ENCODE measurements at regions not wholly inside any gene's neighbourhood (a gene's known extent, or its start where the extent isn't known, plus 50 kb on each side); places are given as distances from the start of the nearest gene placed in this dataset.
"Not testable (repeated sequence)": the region's sequence is repeated elsewhere in the genome, so short reads cannot be mapped to it uniquely, and the experiment has no call there.

- no peak for DNase-seq
These were observed 1362.8 kb upstream of the SEL1L start for GRCh38 chr14:82896476-82896875.

GRCh38 chr14:82897469-82898308 lies 1364.0 kb upstream of the SEL1L start:
- DNase-seq = no peak

- DNase-seq = no peak
These were observed 1372.1 kb upstream of the SEL1L start for GRCh38 chr14:82905762-82906161.

GRCh38 chr14:82911930-82912329 lies 1378.3 kb upstream of the SEL1L start:
- DNase-seq = peak in 5 of 58 donors; percentile 0 to 14 (median 8)

- no peak for DNase-seq
These were observed 1379.7 kb upstream of the SEL1L start for GRCh38 chr14:82913396-82913795.

GRCh38 chr14:82915381-82915780 lies 1381.7 kb upstream of the SEL1L start:
- no peak for DNase-seq

- no peak for DNase-seq
These were observed 1402.0 kb upstream of the SEL1L start for GRCh38 chr14:82935691-82936090.

- no peak for DNase-seq
These were observed 1417.5 kb upstream of the SEL1L start for GRCh38 chr14:82951171-82951570.

- no peak for DNase-seq
These were observed 1430.1 kb upstream of the SEL1L start for GRCh38 chr14:82963756-82964155.

- no peak for DNase-seq
These were observed 1454.0 kb upstream of the SEL1L start for GRCh38 chr14:82987502-82988124.

GRCh38 chr14:82994547-82994946 lies 1460.9 kb upstream of the SEL1L start:
- DNase-seq = not testable (repeated sequence)

- DNase-seq = no peak
These were observed 1466.1 kb upstream of the SEL1L start for GRCh38 chr14:82999802-83000201.

- no peak for DNase-seq
These were observed 1470.9 kb upstream of the SEL1L start for GRCh38 chr14:83004456-83005006.

GRCh38 chr14:83006121-83006670 lies 1472.5 kb upstream of the SEL1L start:
- DNase-seq = no peak

GRCh38 chr14:83007052-83007451 lies 1473.4 kb upstream of the SEL1L start:
- DNase-seq = not testable (repeated sequence)

- no peak for DNase-seq
These were observed 1474.1 kb upstream of the SEL1L start for GRCh38 chr14:83007641-83008225.

GRCh38 chr14:83017296-83017695 lies 1483.6 kb upstream of the SEL1L start:
- no peak for DNase-seq

GRCh38 chr14:83019744-83020414 lies 1486.2 kb upstream of the SEL1L start:
- no peak for DNase-seq

- no peak for DNase-seq
These were observed 1487.7 kb upstream of the SEL1L start for GRCh38 chr14:83021323-83021722.

GRCh38 chr14:83023369-83023768 lies 1489.7 kb upstream of the SEL1L start:
- no peak for DNase-seq

GRCh38 chr14:83041224-83041623 lies 1507.6 kb upstream of the SEL1L start:
- no peak for DNase-seq
